Adrenal gland (tissue), 9 donors: ENCODE measurements at regions not wholly inside any gene's neighbourhood (a gene's known extent, or its start where the extent isn't known, plus 50 kb on each side); places are given as distances from the start of the nearest gene placed in this dataset.

ENCODE experiments used
- DNase-seq, 7 donors: peaks; one replicate each; pipeline ENCODE4 v3.0.0-alpha.2; 2019 to 2020
- H3K27ac ChIP-seq, 5 donors: fragments of 200-600 bp; sonication (generic) in 4 of 5; 1 replicate in 3 of 5; 2 replicates in 2 of 5; pipeline versions ENCODE4 v1.5.1 to v1.8.0; 2016 to 2020; ENCODE audit warnings: mild to moderate bottlenecking in 1 of 5
- H3K27me3 ChIP-seq: fragments of 200-600 bp; 2 replicates; pipeline ENCODE4 v1.8.0; 2021
- H3K36me3 ChIP-seq, 2 donors: fragments of 200-600 bp; replicated peaks in 1 of 2; 1 replicate in 1 of 2; 2 replicates in 1 of 2; pipeline versions ENCODE4 v1.5.1 to v1.8.0; 2018 to 2022
- H3K4me1 ChIP-seq, 2 donors: fragments of 200-600 bp; replicated peaks in 1 of 2; 1 replicate in 1 of 2; 2 replicates in 1 of 2; pipeline versions ENCODE4 v1.5.1 to v1.8.0; 2018 to 2021
- H3K4me3 ChIP-seq, 4 donors: fragments of 200-600 bp; sonication (generic) in 3 of 4; one replicate each; pipeline ENCODE4 v1.5.1; 2016 to 2018
- H3K9me3 ChIP-seq, 3 donors: fragments of 200-600 bp; sonication (generic) in 1 of 3; replicated peaks in 1 of 3; 1 replicate in 2 of 3; 2 replicates in 1 of 3; pipeline versions ENCODE4 v1.5.1 to v1.8.0; 2016 to 2021
- POLR2A ChIP-seq, 2 donors: fragments of 450-650 bp; IDR thresholded peaks; one replicate each; pipeline ENCODE4 v1.6.1; 2017; ENCODE audit warnings: antibody characterized with exemption in 2 of 2, mild to moderate bottlenecking in 2 of 2, moderate library complexity in 1 of 2
- WGBS, 4 donors: extraction: QIAGEN DNeasy Blood & Tissue Kit in 2 of 4; methylation state at CpG; one replicate each; pipeline versions ENCODE4 v1.1.5 to v1.1.7; 2013 to 2017; 5-methylcytosine and 5-hydroxymethylcytosine counted together
- intact Hi-C, 2 donors: fragments of 100-400 bp; cut with DNase I; formaldehyde crosslinking; loops; one replicate each; pipeline versions ENCODE4 v1.14.1 to v1.15.0; 2022 to 2023
- TF ChIP-seq, protein P1 (sequence below), 6 experiments: fragments of 450-650 bp in 4 of 6; fragments of 200-600 bp in 2 of 6; sonication (generic) in 1 of 6; IDR thresholded peaks; 1 replicate in 5 of 6; 2 replicates in 1 of 6; pipeline versions ENCODE4 v1.5.1 to v1.8.0; 2016 to 2021; ENCODE audit warnings: antibody characterized with exemption in 6 of 6, mild to moderate bottlenecking in 2 of 6, moderate library complexity in 1 of 6
- donor health status: healthy with polysubstance abuse.
- donor health status: Bipolar disorder and iron deficiency.
- donor health status: DM: yes; HTN: yes; CAD: no.
- donor health status: DM: no; HTN: no; CAD: no.
- donor health status: DM: no; HTN: no; CAD: no.

DNA sequence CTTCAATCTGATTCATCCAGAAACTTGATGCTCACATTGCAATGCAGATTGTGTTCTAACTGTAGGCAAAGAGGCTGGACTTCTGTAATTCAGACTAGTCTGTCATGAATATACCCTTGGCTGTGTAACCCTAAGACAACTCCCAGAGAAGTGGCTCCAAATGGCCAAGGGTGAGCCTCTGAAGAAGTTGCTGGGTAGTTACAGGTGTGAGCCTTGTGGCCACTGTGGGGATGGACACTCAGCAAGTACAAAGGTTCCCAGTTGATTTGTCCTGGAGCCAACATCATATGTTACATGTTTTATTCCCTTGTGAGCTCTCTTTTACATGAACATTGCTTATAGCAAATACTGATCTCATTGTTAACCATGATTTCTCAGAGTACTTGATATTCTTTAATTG, 94.8 kb upstream of the KCNJ3 start:
- Histone ChIP-seq H3K4me1 (no peaks in the 10 kb centered on the region), H3K9me3 (peaks cover 0 to 6% (median 0%) of the 10 kb centered on the region in 3 donors), H3K27me3 (no peaks in the 10 kb centered on the region), H3K36me3 (no peaks in the 10 kb centered on the region), H3K27ac (no peak overlapping the region), H3K4me3 (no peak overlapping the region)
- DNase-seq: no peak
- no peak for TF ChIP-seq POLR2A (IDR thresholded peaks at IDR 0.05)
- TF ChIP-seq, protein P1, sequence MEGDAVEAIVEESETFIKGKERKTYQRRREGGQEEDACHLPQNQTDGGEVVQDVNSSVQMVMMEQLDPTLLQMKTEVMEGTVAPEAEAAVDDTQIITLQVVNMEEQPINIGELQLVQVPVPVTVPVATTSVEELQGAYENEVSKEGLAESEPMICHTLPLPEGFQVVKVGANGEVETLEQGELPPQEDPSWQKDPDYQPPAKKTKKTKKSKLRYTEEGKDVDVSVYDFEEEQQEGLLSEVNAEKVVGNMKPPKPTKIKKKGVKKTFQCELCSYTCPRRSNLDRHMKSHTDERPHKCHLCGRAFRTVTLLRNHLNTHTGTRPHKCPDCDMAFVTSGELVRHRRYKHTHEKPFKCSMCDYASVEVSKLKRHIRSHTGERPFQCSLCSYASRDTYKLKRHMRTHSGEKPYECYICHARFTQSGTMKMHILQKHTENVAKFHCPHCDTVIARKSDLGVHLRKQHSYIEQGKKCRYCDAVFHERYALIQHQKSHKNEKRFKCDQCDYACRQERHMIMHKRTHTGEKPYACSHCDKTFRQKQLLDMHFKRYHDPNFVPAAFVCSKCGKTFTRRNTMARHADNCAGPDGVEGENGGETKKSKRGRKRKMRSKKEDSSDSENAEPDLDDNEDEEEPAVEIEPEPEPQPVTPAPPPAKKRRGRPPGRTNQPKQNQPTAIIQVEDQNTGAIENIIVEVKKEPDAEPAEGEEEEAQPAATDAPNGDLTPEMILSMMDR (IDR thresholded peaks at IDR 0.05): no peak
- intact Hi-C loops: no loop called here

DNA sequence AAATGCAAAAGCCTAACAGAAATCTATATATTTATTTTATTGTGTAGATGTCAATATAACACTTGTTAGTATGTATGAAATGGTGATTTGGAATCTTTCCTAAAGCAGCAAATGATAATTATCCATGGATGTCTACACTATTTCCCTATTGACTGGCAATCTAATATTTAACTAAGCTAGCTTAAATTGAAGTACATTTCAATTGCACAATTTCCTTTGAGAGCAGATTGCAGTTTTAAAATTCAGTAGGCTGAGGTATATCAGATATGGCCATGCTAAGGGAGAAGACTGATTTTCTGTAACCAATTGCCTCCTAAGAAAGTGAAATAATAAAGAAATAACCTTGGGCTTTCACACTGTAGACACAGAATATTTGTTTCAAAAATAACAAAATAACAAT, 90.1 kb upstream of the KCNJ3 start:
- Histone ChIP-seq H3K9me3 (no peaks in the 10 kb centered on the region), H3K27me3 (no peaks in the 10 kb centered on the region), H3K4me1 (no peaks in the 10 kb centered on the region), H3K27ac (no peak overlapping the region), H3K36me3 (no peaks in the 10 kb centered on the region), H3K4me3 (no peak overlapping the region)
- intact Hi-C loops: no loop called here
- TF ChIP-seq, protein P1 (IDR thresholded peaks at IDR 0.05): no peak
- TF ChIP-seq POLR2A (IDR thresholded peaks at IDR 0.05): no peak
- no peak for DNase-seq

DNA sequence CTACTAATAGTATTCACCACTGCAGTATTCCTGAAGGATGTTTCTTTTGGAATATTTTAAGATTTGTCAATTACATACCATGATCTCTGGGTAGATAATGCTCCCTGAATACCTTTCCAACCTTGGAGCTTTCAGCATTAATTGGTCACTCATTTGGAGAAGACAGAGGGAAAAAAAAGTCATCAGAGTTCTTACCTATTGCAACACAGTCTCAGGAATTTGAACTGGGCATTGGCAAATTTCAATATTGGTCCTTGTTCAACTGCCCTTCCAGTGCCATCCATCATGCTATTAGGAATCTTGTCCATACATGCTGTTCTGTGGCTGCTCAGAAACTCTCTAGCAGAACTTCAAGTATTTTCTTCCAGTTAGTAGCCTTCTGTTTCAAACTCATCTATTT, 83.6 kb upstream of the KCNJ3 start:
- Histone ChIP-seq H3K36me3 (no peaks in the 10 kb centered on the region), H3K4me1 (no peaks in the 10 kb centered on the region), H3K27ac (no peak overlapping the region), H3K4me3 (no peak overlapping the region), H3K9me3 (peaks cover 0 to 5% (median 0%) of the 10 kb centered on the region in 3 donors), H3K27me3 (no peaks in the 10 kb centered on the region)
- DNase-seq: no peak
- no peak for TF ChIP-seq POLR2A (IDR thresholded peaks at IDR 0.05)
- TF ChIP-seq, protein P1 (IDR thresholded peaks at IDR 0.05): no peak
- intact Hi-C loops: no loop called here

DNA sequence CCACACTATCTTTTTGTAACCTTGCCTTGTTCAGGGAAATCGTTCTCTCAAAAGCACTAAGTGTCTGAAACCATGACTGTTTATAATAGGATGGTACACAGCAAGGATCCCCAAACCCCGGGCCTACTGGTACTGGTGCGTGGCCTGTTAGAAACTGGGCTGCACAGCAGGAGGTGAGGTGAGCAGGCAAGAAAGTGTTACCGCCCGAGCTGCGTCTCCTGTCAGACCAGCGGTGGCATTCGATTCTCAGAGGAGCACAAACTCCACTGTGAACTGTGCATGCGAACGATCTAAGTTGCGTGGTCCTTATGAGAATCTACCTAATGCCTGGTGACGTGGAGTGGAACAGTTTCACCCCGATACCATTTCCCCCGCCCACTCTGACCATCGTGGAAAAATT, 81.8 kb upstream of the KCNJ3 start:
- intact Hi-C loops: no loop called here
- H3K27ac ChIP-seq: no peak overlapping the region
- no peaks in the 10 kb centered on the region for H3K27me3 ChIP-seq
- TF ChIP-seq POLR2A (IDR thresholded peaks at IDR 0.05): no peak
- TF ChIP-seq, protein P1 (IDR thresholded peaks at IDR 0.05): no peak
- no peak overlapping the region for H3K4me3 ChIP-seq
- peaks cover 0 to 5% (median 0%) of the 10 kb centered on the region in 3 donors for H3K9me3 ChIP-seq
- 81 to 88% (median 86%) methylated on average over 15 of the region's 15 CpGs for WGBS, 4 donors
- no peaks in the 10 kb centered on the region for H3K4me1 ChIP-seq
- DNase-seq: no peak
- H3K36me3 ChIP-seq: no peaks in the 10 kb centered on the region
